Occipital lobe (tissue), 1 donor: ENCODE measurements at regions not wholly inside any gene's neighbourhood (a gene's known extent, or its start where the extent isn't known, plus 50 kb on each side); places are given as distances from the start of the nearest gene placed in this dataset.
"Not testable (repeated sequence)": the region's sequence is repeated elsewhere in the genome, so short reads cannot be mapped to it uniquely, and the experiment has no call there.

ENCODE experiments used
- DNase-seq: peaks from one replicate; lab custom pipeline; 2025; lab: John Stamatoyannopoulos, UW

DNA sequence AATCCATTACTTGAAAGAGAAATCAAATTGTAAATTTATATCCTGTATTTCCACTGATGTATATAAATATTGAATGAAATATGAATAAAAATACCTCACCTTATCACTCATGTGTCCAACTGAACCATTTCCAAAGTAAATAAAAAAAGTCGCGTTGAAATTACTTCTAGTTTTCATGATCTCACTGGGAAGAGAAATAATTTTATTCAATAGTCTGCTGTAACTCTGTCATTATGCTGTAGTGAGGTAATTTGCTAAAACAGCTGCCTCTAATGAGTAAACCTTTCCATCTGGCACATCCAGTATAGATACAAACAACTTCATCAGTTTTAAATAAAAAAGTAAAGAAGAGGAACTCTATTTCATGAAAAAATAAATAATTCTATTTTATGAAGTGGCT, 611.5 kb downstream of the ZNF608 start:
- DNase-seq, result no peak

- no peak for DNase-seq
Observed at GRCh38 chr5:124133406-124133805, 613.0 kb downstream of the ZNF608 start.

DNA sequence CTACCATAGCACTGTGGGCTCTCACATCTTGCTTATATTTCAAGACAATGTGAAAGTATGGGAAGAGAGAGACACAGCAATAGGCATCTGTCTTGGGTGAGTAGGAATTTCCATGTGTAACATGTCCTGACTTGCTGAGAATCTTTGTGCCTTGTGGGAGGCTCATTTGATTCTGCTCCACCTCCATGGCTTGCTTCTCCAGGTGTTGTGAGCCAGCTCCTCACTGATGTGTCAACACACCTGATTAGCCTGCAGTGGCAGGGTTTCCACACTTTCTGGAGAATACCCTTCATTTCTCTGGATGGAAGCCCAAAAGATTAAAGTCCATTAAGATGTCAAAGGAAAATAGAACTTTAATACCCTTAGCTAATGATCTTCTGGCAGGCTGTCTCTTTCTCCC, 613.6 kb downstream of the ZNF608 start:
- no peak for DNase-seq

GRCh38 chr5:124131466-124131865, 615.0 kb downstream of the ZNF608 start:
- no peak for DNase-seq

DNA sequence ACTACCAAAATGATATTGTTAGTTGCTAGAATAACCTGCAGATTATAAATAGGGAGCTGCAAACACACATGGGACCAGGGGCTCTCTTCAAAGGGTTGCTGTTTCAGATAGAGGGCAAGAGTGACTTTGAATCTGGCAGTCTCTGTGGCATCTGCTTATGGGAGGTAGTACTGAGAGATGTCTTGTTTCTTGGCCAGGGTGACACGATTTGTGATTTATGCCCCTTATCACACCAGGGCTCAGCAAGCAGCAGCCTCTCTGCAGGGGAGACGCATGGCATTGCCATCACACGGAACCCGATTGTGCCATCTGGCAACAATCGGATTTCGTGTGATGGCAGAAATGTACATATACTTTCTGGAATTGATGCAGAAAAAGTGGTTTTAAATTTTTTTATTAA, 615.6 kb downstream of the ZNF608 start:
- DNase-seq, result no peak

DNA sequence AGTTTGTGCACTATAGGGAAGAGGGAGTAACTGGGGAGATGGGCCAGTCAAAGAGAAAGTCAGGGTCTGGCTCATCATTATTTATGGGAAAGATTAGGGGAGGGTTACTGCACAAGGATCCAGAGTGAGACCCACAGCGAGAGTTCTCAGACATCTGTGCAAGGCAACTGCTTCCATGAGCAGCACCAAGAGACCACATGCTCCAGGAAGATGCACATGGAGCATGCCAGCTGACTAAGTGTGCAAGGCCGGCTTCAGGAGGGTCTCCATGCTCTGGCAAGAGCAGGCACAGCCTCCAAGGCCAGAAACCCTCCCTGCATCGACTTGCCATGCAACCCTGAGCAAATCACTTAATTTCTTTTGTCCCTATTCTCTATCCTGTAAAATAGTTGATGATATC, 616.9 kb downstream of the CSNK1G3 start:
- no peak for DNase-seq

GRCh38 chr5:124126504-124127217, 614.7 kb downstream of the CSNK1G3 start:
- no peak for DNase-seq

DNA sequence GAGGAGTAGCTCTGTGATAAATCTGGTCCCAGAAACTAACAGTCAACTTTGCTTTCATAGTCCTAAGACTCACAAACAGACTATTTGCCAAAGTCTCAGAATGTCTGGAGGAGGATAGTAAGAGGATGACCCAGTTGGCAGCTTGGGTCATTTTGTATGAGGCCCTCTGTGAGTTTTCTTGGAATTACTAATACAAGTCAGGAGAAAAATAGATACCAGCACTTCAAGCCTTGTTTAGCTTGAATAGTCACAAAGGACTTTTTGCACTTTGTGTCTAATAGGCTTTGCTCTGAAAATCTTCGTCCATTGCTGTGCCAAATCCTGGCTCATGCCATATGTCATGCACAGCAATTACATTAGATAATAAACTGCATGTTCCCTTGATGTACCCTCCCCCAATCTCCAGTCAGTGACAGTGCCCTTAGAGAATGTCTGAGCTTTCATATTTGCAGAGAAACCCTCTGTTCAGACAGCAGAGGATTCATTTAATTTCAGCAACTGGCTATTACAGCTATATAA, 612.8 kb downstream of the CSNK1G3 start:
- DNase-seq, result no peak

- DNase-seq, result no peak
Observed at GRCh38 chr5:124121198-124121597, 609.2 kb downstream of the CSNK1G3 start.

DNA sequence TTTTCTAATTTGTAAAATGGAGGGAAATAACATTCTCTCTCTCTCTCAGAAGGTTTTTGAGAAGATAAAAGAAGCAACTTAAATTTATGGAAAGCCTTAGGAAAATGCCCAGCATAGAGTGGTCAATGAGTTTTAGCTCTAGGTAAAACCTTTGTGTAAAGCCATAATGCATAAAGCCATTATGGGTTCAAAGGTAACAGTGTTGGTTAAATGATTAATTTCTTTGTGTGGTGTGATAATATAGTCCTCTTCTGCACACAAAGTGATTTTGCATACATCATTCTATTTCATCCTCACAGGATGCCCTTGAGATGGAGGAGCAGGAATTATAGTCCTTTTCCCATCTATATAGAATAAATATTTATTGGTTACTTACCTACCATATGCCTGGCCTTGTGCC, 602.9 kb downstream of the CSNK1G3 start:
- DNase-seq, result no peak

- DNase-seq, result no peak
Observed at GRCh38 chr5:124111886-124112285, 599.9 kb downstream of the CSNK1G3 start.

DNA sequence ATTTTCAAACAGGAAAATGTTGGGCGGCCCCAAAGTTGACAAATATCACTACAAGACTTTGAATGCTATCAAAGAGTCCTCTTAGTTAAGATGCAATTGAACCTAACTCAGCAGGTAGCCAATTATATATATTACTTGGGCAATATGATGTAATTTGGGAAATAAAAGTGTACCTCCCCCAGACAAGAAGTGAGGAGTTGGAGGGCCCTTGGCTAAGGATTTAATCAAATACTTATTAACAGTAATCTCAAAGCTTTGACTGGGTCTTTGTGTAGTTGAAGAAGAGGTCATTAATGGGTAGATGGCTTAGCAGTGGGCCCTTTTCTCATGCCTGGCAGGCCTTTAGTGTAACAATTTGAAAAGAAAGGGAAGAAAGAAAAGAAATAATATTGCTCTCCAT, 599.0 kb downstream of the CSNK1G3 start:
- DNase-seq, result no peak

- no peak for DNase-seq
Observed at GRCh38 chr5:124105326-124105725, 593.3 kb downstream of the CSNK1G3 start.

DNA sequence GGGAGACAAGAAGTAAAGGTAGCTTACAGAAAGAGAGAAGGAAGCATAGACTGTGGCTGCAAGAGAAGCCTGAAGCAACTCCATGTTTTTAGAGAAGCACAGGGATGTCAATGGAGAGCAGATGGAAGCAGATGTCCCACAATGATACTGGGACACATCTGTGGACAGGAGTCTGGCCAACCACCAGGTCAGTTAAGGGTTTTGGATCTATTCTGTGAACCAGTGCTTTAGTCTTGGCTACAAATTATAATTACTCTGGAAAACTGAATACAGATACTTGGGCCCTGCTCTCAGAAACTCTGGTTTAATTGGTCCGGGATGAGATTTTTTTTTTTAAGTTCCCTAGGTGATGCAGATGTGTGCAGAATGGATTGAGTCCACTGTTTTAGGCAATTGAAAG, 592.8 kb downstream of the CSNK1G3 start:
- no peak for DNase-seq

- no peak for DNase-seq
Observed at GRCh38 chr5:124104344-124104743, 592.4 kb downstream of the CSNK1G3 start.

- DNase-seq, result no peak
Observed at GRCh38 chr5:124103671-124104070, 591.7 kb downstream of the CSNK1G3 start.

DNA sequence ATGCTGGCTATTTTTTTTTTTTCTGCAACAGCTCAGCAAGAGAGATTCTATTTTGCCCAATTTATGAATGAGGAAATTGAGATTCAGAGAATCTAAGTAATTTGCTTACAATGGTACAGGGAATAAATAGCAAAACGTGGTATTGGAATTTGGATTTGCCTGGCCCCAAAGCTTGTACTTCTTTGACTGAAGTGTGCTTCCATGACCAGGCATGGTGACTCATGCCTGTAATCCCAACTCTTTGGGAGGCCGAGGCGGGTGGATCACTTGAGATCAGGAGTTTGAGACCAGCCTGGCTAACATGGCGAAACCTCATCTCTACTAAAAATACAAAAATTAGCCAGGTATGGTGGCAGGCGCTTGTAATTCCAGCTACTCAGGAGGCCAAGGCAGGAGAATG, 591.1 kb downstream of the CSNK1G3 start:
- not testable (repeated sequence) for DNase-seq

- no peak for DNase-seq
Observed at GRCh38 chr5:124102486-124102885, 590.5 kb downstream of the CSNK1G3 start.

GRCh38 chr5:124093658-124094057, 581.7 kb downstream of the CSNK1G3 start:
- DNase-seq, result no peak

GRCh38 chr5:124090115-124090514, 578.1 kb downstream of the CSNK1G3 start:
- no peak for DNase-seq

DNA sequence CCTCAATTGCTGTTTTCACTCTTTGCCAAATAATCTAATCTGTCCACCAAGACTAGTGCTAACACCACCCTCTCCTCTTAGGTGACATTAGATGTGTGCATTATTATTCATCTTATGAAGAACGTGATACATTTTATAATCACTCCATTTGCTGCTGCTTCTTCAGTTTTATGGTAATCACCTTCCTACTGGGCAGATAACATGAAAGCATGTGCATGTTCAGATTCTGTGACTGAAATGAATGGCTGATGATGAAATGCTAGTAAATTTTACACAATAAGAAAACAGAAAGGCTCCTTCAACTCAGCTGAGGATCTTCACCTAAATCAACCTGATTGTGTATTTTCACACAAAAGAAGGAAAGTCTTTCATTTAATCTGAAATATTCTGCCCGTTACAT, 577.6 kb downstream of the CSNK1G3 start:
- DNase-seq, result no peak

- no peak for DNase-seq
Observed at GRCh38 chr5:124088289-124089032, 576.5 kb downstream of the CSNK1G3 start.

GRCh38 chr5:124087752-124088151, 575.8 kb downstream of the CSNK1G3 start:
- no peak for DNase-seq
